ENCODE measurements at regions not wholly inside any gene's neighbourhood (a gene's known extent, or its start where the extent isn't known, plus 50 kb on each side); places are given as distances from the start of the nearest gene placed in this dataset.

GRCh38 chr10:85224366-85224940 lies 896.1 kb downstream of the CCSER2 start:
- DNase-seq (ENCODE audit: extremely low read depth in 1 of 4, low spot score in 3 of 4) (no peak), FAIRE-seq (no peak), ATAC-seq (no peak)
- Histone ChIP-seq H2AFZ (ENCODE audit: low read depth, low read length) (no peak overlapping the region), H3K27me3 (ENCODE audit: control insufficient read depth in 2 of 2, insufficient read depth in 2 of 2, low read length in 2 of 2) (no peaks in the 10 kb centered on the region), H3K9me1 (ENCODE audit: control insufficient read depth, insufficient read depth, low read length) (no peaks in the 10 kb centered on the region), H3K4me2 (ENCODE audit: insufficient read depth, low read length) (no peak overlapping the region), H3K27ac (ENCODE audit: extremely low read depth, low read depth, low read length) (no peak overlapping the region), H4K20me1 (replicated peaks; ENCODE audit: control insufficient read depth, insufficient read depth, low read length) (no peaks in the 10 kb centered on the region), H3K9me3 (replicated peaks; ENCODE audit: control insufficient read depth, insufficient read depth, low read depth, low read length) (peaks cover 3% of the 10 kb centered on the region; the same call in 1 of the 2 replicates), H3K4me1 (replicated peaks in 1 of 2; ENCODE audit: control insufficient read depth in 2 of 2, insufficient read depth in 2 of 2, low read length in 2 of 2) (no peaks in the 10 kb centered on the region), H3K4me3 (no peak overlapping the region), H3K79me2 (ENCODE audit: control insufficient read depth, insufficient read depth, low read length) (no peaks in the 10 kb centered on the region), H3K36me3 (ENCODE audit: control insufficient read depth, insufficient read depth, low read length) (no peaks in the 10 kb centered on the region), H3K9ac (ENCODE audit: insufficient read depth in 1 of 2, low read depth in 2 of 2, low read length in 2 of 2) (no peak overlapping the region)
- BruUV-seq (replicated peaks): no TSS peak
- WGBS (ENCODE audit: insufficient coverage, low coverage, missing lambda C conversion rate): 1% methylated on average over 6 of the region's 6 CpGs
- in situ Hi-C loops (cut with MboI): no loop called here
- POLR2A ChIA-PET: no interaction called here
- intact Hi-C loops (cut with micrococcal nuclease): no loop called here
- CTCF ChIA-PET (ENCODE audit: low intra/inter-chr PET ratio): no interaction called here
- no peak for TF ChIP-seq ZNF398 (CRISPR knock-in tag; IDR thresholded peaks at IDR 0.05)
- no peak for TF ChIP-seq ZBTB12 (CRISPR knock-in tag; IDR thresholded peaks at IDR 0.05)
- TF ChIP-seq EP400 (IDR thresholded peaks at IDR 0.05): no peak
- no peak for TF ChIP-seq CREB1 (IDR thresholded peaks at IDR 0.05)
- no peak for TF ChIP-seq CREB1 (CRISPR knock-in tag; IDR thresholded peaks at IDR 0.05)
- TF ChIP-seq TAL1 (IDR thresholded peaks at IDR 0.05): no peak
- no peak for TF ChIP-seq CBX1 (IDR thresholded peaks at IDR 0.05; ENCODE audit: low read depth)
- TF ChIP-seq POLR2AphosphoS2 (IDR thresholded peaks at IDR 0.05; ENCODE audit: low read length): no peak
- no peak for TF ChIP-seq ZMIZ1 (IDR thresholded peaks at IDR 0.05; ENCODE audit: low read depth in 2 of 2, low read length in 2 of 2)
- no peak for TF ChIP-seq MTF1 (CRISPR knock-in tag; IDR thresholded peaks at IDR 0.05; ENCODE audit: borderline replicate concordance)
- no peak for TF ChIP-seq LARP7 (IDR thresholded peaks at IDR 0.05)
- TF ChIP-seq MAFK (IDR thresholded peaks at IDR 0.05; ENCODE audit: low read length): no peak
- TF ChIP-seq ZC3H11A (IDR thresholded peaks at IDR 0.05; ENCODE audit: low read depth, low read length): no peak
- no peak for TF ChIP-seq CREB3L1 (IDR thresholded peaks at IDR 0.05; ENCODE audit: borderline replicate concordance, low read depth)
- no peak for TF ChIP-seq ZNF324 (CRISPR knock-in tag; IDR thresholded peaks at IDR 0.05)
- no peak for TF ChIP-seq ZNF239 (CRISPR knock-in tag; IDR thresholded peaks at IDR 0.05)

Measured in K562 (cell line).